VCaP (cell line): ENCODE measurements at regions not wholly inside any gene's neighbourhood (a gene's known extent, or its start where the extent isn't known, plus 50 kb on each side); places are given as distances from the start of the nearest gene placed in this dataset.

Source experiments
- H3K27ac ChIP-seq: fragments of 450-650 bp; 2 replicates; pipeline ENCODE4 v1.5.1; 2017
- TF ChIP-seq, protein P1 (sequence below): fragments of 450-650 bp; conservative IDR thresholded peaks from 2 replicates; pipeline ENCODE4 v1.5.1; 2017; ENCODE audit warnings: mild to moderate bottlenecking, moderate library complexity

DNA sequence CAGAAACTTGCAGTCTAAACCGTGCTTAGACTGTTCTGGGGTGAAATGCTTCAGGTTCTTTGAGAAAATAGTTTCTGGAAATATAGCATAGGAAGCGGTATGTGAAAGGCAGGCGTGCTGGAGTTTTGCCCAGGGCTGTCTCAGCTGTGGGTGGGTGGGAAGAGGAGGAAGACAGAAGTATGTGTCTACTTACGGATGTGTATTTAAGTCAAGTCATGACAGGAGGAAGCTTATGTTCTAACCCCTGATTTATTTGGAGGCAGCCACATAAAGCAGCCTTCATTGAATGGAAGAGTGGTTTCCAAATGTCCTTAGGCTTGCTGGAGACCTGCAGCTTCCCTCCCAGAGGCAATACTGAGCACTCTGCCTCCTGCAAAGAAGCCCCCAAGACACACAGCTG, 126.8 kb upstream of the ADRA1D start:
- TF ChIP-seq, protein P1, sequence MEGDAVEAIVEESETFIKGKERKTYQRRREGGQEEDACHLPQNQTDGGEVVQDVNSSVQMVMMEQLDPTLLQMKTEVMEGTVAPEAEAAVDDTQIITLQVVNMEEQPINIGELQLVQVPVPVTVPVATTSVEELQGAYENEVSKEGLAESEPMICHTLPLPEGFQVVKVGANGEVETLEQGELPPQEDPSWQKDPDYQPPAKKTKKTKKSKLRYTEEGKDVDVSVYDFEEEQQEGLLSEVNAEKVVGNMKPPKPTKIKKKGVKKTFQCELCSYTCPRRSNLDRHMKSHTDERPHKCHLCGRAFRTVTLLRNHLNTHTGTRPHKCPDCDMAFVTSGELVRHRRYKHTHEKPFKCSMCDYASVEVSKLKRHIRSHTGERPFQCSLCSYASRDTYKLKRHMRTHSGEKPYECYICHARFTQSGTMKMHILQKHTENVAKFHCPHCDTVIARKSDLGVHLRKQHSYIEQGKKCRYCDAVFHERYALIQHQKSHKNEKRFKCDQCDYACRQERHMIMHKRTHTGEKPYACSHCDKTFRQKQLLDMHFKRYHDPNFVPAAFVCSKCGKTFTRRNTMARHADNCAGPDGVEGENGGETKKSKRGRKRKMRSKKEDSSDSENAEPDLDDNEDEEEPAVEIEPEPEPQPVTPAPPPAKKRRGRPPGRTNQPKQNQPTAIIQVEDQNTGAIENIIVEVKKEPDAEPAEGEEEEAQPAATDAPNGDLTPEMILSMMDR: no peak
- no peak overlapping the region for H3K27ac ChIP-seq

DNA sequence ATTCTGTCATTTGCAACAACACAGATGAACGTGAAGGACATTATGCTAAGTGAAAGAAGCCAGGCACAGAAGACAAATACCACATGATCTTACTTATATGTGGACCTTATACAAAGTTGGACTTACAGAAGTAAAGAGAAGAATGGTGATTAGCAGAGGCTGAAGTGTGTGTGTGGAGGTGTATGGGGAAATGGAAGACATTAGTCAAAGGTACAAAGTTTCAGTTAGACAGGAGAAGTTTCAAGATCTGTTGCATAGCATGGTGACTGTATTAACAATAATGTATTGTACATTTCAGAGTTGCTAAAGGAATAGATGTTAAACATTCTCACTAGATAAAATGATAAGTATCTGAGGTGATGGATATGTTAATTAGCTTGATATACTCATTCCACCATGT, 124.4 kb upstream of the ADRA1D start:
- H3K27ac ChIP-seq: no peak overlapping the region
- TF ChIP-seq, protein P1: no peak

DNA sequence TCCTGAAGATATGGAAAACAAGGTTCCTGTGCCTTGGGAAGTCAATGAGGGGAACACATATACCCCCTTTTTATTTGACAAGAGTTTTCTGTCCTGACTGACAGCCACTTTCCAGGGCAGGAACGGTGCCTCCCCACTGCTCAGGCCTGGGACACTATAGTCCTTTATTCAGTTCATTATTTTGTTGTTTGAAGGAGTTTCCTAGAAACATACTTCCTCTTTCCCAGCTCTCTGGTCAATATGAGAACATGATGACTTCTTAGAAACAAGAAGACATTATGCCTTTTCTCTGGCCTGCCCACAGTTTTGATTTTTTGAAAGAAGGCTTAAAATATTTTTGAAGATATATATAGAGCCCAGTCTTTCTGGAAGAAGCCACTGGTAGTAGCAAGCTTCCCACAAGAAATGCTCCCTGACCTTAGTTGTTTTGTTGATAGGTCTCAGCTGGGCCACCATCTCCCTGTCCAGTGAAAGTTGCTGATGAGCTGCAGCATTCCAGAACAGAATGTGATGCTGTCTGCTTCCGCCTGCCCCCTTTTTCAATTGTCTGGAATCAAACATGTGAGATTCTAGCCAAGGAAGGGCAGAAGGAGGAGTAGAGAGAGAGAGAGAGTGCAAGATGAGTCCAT, 122.7 kb upstream of the ADRA1D start:
- H3K27ac ChIP-seq: no peak overlapping the region
- TF ChIP-seq, protein P1: no peak

DNA sequence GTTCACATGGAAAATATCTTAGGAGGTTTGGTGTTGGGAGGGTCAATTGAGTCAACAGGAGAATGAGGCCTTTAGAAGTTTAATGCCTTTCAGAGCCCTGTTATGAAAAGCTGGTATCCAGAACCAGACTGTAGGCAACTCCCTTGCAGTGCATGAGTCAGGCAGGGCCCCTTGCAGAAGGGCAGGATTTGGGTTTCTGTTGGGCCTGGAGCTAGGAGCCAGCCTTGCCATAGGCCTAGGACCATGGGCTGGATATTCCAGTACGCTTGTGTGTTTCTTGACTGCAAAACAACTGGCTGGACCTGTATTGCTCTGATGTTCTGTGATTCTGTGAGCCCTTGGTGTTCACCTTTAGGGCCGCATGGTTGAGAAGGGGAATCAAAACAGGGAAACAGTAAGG, 121.8 kb upstream of the ADRA1D start:
- TF ChIP-seq, protein P1: no peak
- H3K27ac ChIP-seq: no peak overlapping the region

DNA sequence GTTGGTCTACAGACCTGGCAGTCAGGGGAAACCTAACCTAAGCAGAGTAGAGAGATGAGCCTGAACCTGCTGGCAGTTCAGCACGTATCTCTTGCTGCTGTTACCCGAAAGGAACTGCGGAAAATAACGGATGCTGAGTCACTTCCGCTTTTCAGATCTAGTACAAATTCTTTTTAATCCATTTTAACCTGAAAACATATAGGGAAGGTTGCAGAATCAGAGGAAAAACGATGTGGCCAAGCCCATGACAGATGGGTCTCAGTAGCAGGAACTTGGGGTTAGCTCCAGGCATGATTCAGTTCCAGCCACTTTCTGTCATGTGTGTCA, 120.7 kb upstream of the ADRA1D start:
- TF ChIP-seq, protein P1: no peak
- H3K27ac ChIP-seq: no peak overlapping the region

DNA sequence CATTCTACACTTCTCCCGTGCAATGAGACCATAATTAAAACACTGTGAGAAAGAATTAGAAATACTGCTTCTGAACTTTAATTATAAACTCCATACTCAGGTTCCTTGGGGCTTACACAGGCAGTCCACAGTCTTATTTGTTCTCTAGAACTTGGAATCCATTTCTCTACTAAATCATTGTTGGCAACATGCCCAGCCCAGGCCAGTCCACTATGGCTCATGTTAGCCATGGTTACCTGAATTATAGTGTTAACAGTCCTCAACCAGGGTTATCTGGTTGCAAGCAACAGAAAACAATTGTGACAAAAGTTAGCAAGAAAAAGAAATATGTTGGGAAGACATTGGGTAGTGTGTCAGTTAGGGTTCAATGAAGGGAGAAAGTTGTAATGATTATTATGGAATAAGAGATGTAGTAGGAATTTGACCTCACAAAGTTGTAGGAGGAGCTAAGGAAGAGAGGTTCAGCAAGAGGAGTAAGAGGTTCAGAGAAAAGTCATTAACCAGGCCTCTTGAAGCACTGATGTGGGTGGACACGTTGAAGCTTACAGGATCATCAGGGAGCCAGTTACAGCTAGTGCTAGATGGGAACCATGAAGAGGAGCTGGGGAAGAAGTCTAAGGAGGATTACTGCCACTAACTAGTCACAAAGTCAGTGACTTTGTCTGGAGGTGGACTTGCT, 120.2 kb upstream of the ADRA1D start:
- TF ChIP-seq, protein P1: no peak
- no peak overlapping the region for H3K27ac ChIP-seq

DNA sequence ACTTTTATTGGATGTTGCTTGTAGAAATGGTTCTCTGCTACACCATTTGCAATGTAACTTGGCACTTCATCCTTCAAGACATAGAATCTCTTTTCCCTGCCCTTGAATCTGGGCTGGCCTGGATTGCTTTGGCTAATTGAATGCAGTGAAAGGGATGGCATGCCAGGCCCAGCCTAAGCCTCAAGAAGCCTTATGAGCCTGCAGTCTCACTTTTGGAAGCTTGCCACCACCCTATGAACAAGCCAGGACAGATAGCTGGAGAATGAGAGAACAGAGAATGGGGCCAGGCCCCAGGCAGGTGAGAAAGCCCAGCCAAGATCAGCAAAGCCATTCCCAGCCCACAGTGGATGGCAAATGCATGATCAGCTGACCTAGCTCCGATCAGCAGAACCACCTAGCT, 117.0 kb upstream of the ADRA1D start:
- no peak overlapping the region for H3K27ac ChIP-seq
- TF ChIP-seq, protein P1: no peak
